HG02759 (cell line): ENCODE measurements at regions not wholly inside any gene's neighbourhood (a gene's known extent, or its start where the extent isn't known, plus 50 kb on each side); places are given as distances from the start of the nearest gene placed in this dataset.
"Not testable (repeated sequence)": the region's sequence is repeated elsewhere in the genome, so short reads cannot be mapped to it uniquely, and the experiment has no call there.

Experiments used
- ATAC-seq: cut with Tn5 transposase; IDR thresholded peaks from one replicate; pipeline ENCODE4 v1.9.1; 2021; ENCODE audit warnings: mild to moderate bottlenecking, moderate library complexity; ENCODE audit not compliant: unreplicated experiment

- ATAC-seq: no peak
Measured at GRCh38 chr2:208674919-208675318, 268.3 kb downstream of the PTH2R start.

- not testable (repeated sequence) for ATAC-seq
Measured at GRCh38 chr2:208685929-208686328, 279.3 kb downstream of the PTH2R start.

GRCh38 chr2:208686665-208687064, 280.1 kb downstream of the PTH2R start:
- ATAC-seq: no peak

- ATAC-seq: not testable (repeated sequence)
Measured at GRCh38 chr2:208687720-208688119, 281.1 kb downstream of the PTH2R start.

- ATAC-seq: no peak
Measured at GRCh38 chr2:208698114-208698513, 291.5 kb downstream of the PTH2R start.

- ATAC-seq: no peak
Measured at GRCh38 chr2:208708486-208708885, 301.9 kb downstream of the PTH2R start.

- no peak for ATAC-seq
Measured at GRCh38 chr2:208711598-208711997, 305.0 kb downstream of the PTH2R start.

- ATAC-seq: no peak
Measured at GRCh38 chr2:208713066-208713745, 306.6 kb downstream of the PTH2R start.

GRCh38 chr2:208718828-208719227, 312.2 kb downstream of the PTH2R start:
- no peak for ATAC-seq

GRCh38 chr2:208722731-208723130, 316.1 kb downstream of the PTH2R start:
- ATAC-seq: no peak

GRCh38 chr2:208725280-208725679, 318.7 kb downstream of the PTH2R start:
- ATAC-seq: no peak

GRCh38 chr2:208726242-208726641, 319.6 kb downstream of the PTH2R start:
- no peak for ATAC-seq

- not testable (repeated sequence) for ATAC-seq
Measured at GRCh38 chr2:208751663-208752415, 345.2 kb downstream of the PTH2R start.

GRCh38 chr2:208757364-208757763, 350.8 kb downstream of the PTH2R start:
- ATAC-seq: no peak

GRCh38 chr2:208773074-208773473, 366.5 kb downstream of the PTH2R start:
- ATAC-seq: not testable (repeated sequence)

GRCh38 chr2:208781166-208781565, 374.6 kb downstream of the PTH2R start:
- no peak for ATAC-seq

GRCh38 chr2:208782097-208782496, 375.5 kb downstream of the PTH2R start:
- ATAC-seq: no peak

- no peak for ATAC-seq
Measured at GRCh38 chr2:208783184-208783583, 376.6 kb downstream of the PTH2R start.

GRCh38 chr2:208784774-208785173, 378.2 kb downstream of the PTH2R start:
- not testable (repeated sequence) for ATAC-seq

- ATAC-seq: no peak
Measured at GRCh38 chr2:208791257-208791656, 384.7 kb downstream of the PTH2R start.

GRCh38 chr2:208792766-208793165, 386.2 kb downstream of the PTH2R start:
- ATAC-seq: no peak

- no peak for ATAC-seq
Measured at GRCh38 chr2:208793434-208793833, 386.8 kb downstream of the PTH2R start.
